H9 (cell line): ENCODE measurements at regions not wholly inside any gene's neighbourhood (a gene's known extent, or its start where the extent isn't known, plus 50 kb on each side); places are given as distances from the start of the nearest gene placed in this dataset.

Experiments used
- DNase-seq: peaks from one replicate; pipeline ENCODE4 v3.0.0-alpha.2; 2017
- H2AFZ ChIP-seq: one replicate; pipeline ENCODE4 v1.6.1; 2013; ENCODE audit warnings: mild to moderate bottlenecking, low read length, control low read depth, moderate library complexity
- H2AK5ac ChIP-seq: 2 replicates; pipeline ENCODE4 v1.6.1; 2013; ENCODE audit warnings: low read length, control low read depth, mixed read lengths; ENCODE audit not compliant: insufficient read length
- H2BK120ac ChIP-seq: one replicate; pipeline ENCODE4 v1.6.1; 2013; ENCODE audit warnings: low read depth, mild to moderate bottlenecking, low read length, control low read depth, inconsistent platforms; ENCODE audit not compliant: poor library complexity, severe bottlenecking
- H2BK12ac ChIP-seq: 2 replicates; pipeline ENCODE4 v1.6.1; 2013; ENCODE audit warnings: low read length, control low read depth, mixed read lengths, low read depth; ENCODE audit not compliant: insufficient read length
- H2BK15ac ChIP-seq: 2 replicates; pipeline ENCODE4 v1.6.1; 2013; ENCODE audit warnings: low read depth, low read length, control low read depth
- H2BK20ac ChIP-seq: one replicate; pipeline ENCODE4 v1.6.1; 2013; ENCODE audit warnings: low read depth, mild to moderate bottlenecking, low read length, control low read depth, inconsistent platforms; ENCODE audit not compliant: poor library complexity, severe bottlenecking
- H2BK5ac ChIP-seq: 2 replicates; pipeline ENCODE4 v1.6.1; 2013; ENCODE audit warnings: low read length, control low read depth, mixed read lengths; ENCODE audit not compliant: insufficient read length
- H3K14ac ChIP-seq: 2 replicates; pipeline ENCODE4 v1.6.1; 2013; ENCODE audit warnings: low read length, control low read depth; ENCODE audit not compliant: insufficient read depth
- H3K18ac ChIP-seq: 2 replicates; pipeline ENCODE4 v1.6.1; 2013; ENCODE audit warnings: low read depth, mild to moderate bottlenecking, mixed read lengths, low read length, control low read depth; ENCODE audit not compliant: insufficient read length
- H3K23ac ChIP-seq: 2 replicates; pipeline ENCODE4 v1.6.1; 2013; ENCODE audit warnings: low read length, control low read depth, mixed read lengths, low read depth; ENCODE audit not compliant: insufficient read length
- H3K23me2 ChIP-seq: 2 replicates; pipeline ENCODE4 v1.6.1; 2013; ENCODE audit warnings: low read depth, mild to moderate bottlenecking, mixed read lengths, low read length, control low read depth; ENCODE audit not compliant: insufficient read length, poor library complexity, severe bottlenecking
- H3K27ac ChIP-seq: 2 replicates; pipeline ENCODE4 v1.5.1; 2013; ENCODE audit warnings: low read length, control low read depth, mixed read lengths, low read depth; ENCODE audit not compliant: insufficient read length
- H3K27me3 ChIP-seq: 2 replicates; pipeline ENCODE4 v1.6.1; 2013; ENCODE audit warnings: low read length, control low read depth, inconsistent platforms; ENCODE audit not compliant: insufficient read depth
- H3K4ac ChIP-seq: 2 replicates; pipeline ENCODE4 v1.6.1; 2013; ENCODE audit warnings: low read depth, mild to moderate bottlenecking, control low read depth, inconsistent platforms, low read length, moderate library complexity
- H3K4me1 ChIP-seq: 2 replicates; pipeline ENCODE4 v1.6.1; 2013; ENCODE audit warnings: low read length, control low read depth, inconsistent platforms; ENCODE audit not compliant: insufficient read depth
- H3K4me2 ChIP-seq: 2 replicates; pipeline ENCODE4 v1.6.1; 2013; ENCODE audit warnings: low read length, control low read depth, mixed read lengths; ENCODE audit not compliant: insufficient read length, insufficient read depth
- H3K56ac ChIP-seq: 2 replicates; pipeline ENCODE4 v1.6.1; 2013; ENCODE audit warnings: low read depth, mild to moderate bottlenecking, mixed read lengths, low read length, control low read depth; ENCODE audit not compliant: insufficient read length
- H3K79me1 ChIP-seq: 2 replicates; pipeline ENCODE4 v1.6.1; 2013; ENCODE audit warnings: low read depth, mild to moderate bottlenecking, moderate library complexity, low read length, control low read depth, inconsistent platforms; ENCODE audit not compliant: insufficient read depth, poor library complexity, severe bottlenecking
- H3K79me2 ChIP-seq: 2 replicates; pipeline ENCODE4 v1.6.1; 2013; ENCODE audit warnings: low read length, control low read depth, inconsistent platforms; ENCODE audit not compliant: insufficient read depth
- H3K9ac ChIP-seq: 2 replicates; pipeline ENCODE4 v1.6.1; 2013; ENCODE audit warnings: low read length, control low read depth, mixed read lengths; ENCODE audit not compliant: insufficient read length; ENCODE audit errors: extremely low read depth
- H3K9me3 ChIP-seq: one replicate; pipeline ENCODE4 v1.6.1; 2013; ENCODE audit warnings: low read depth, low read length, inconsistent platforms; ENCODE audit not compliant: control insufficient read depth
- H3T11ph ChIP-seq: one replicate; pipeline ENCODE4 v1.6.1; 2013; ENCODE audit warnings: mild to moderate bottlenecking, low read length, control low read depth, inconsistent platforms
- H4K20me1 ChIP-seq: one replicate; pipeline ENCODE4 v1.6.1; 2013; ENCODE audit not compliant: control insufficient read depth, insufficient read length, insufficient read depth
- H4K5ac ChIP-seq: 2 replicates; pipeline ENCODE4 v1.6.1; 2013; ENCODE audit warnings: low read depth, mild to moderate bottlenecking, mixed read lengths, low read length, control low read depth; ENCODE audit not compliant: insufficient read length
- H4K8ac ChIP-seq: replicated peaks from 2 replicates; pipeline ENCODE4 v1.6.1; 2013; ENCODE audit warnings: low read length, control low read depth, mixed read lengths, low read depth; ENCODE audit not compliant: insufficient read length
- H4K91ac ChIP-seq: 2 replicates; pipeline ENCODE4 v1.6.1; 2013; ENCODE audit warnings: low read depth, mild to moderate bottlenecking, moderate library complexity, mixed read lengths, low read length, control low read depth; ENCODE audit not compliant: insufficient read length
- H3K27ac Mint-ChIP-seq, 3 experiments: 2 replicates in 2 of 3; 3 replicates in 1 of 3; pipeline ENCODE4 v1.8.0; 2020 to 2021; ENCODE audit warnings: mixed read lengths in 3 of 3, mild to moderate bottlenecking in 1 of 3, moderate library complexity in 1 of 3
- H3K27me3 Mint-ChIP-seq: 2 replicates; pipeline ENCODE4 v1.8.0; 2021; ENCODE audit warnings: low read depth, mild to moderate bottlenecking, moderate library complexity, mixed read lengths
- H3K36me3 Mint-ChIP-seq, 3 experiments: 2 replicates in 2 of 3; 3 replicates in 1 of 3; pipeline ENCODE4 v1.8.0; 2020 to 2021; ENCODE audit warnings: low read depth in 3 of 3, mixed read lengths in 3 of 3; ENCODE audit not compliant: insufficient read depth in 1 of 3
- H3K4me1 Mint-ChIP-seq, 2 experiments: 2 replicates each; pipeline ENCODE4 v1.8.0; 2020; ENCODE audit warnings: mixed read lengths in 2 of 2
- H3K4me3 Mint-ChIP-seq, 2 experiments: 2 replicates in 1 of 2; 3 replicates in 1 of 2; pipeline ENCODE4 v1.8.0; 2020 to 2021; ENCODE audit warnings: mild to moderate bottlenecking in 2 of 2, mixed read lengths in 2 of 2, moderate library complexity in 1 of 2
- H3K9me3 Mint-ChIP-seq, 2 experiments: 2 replicates in 1 of 2; 3 replicates in 1 of 2; pipeline ENCODE4 v1.8.0; 2020; ENCODE audit warnings: mild to moderate bottlenecking in 2 of 2, mixed read lengths in 2 of 2, moderate library complexity in 1 of 2
- TF ChIP-seq, protein P1 (sequence below): fragments of 200-600 bp; sonication (generic); conservative IDR thresholded peaks from 3 replicates; pipeline ENCODE4 v1.8.0; 2021; ENCODE audit warnings: antibody characterized with exemption, mild to moderate bottlenecking

DNA sequence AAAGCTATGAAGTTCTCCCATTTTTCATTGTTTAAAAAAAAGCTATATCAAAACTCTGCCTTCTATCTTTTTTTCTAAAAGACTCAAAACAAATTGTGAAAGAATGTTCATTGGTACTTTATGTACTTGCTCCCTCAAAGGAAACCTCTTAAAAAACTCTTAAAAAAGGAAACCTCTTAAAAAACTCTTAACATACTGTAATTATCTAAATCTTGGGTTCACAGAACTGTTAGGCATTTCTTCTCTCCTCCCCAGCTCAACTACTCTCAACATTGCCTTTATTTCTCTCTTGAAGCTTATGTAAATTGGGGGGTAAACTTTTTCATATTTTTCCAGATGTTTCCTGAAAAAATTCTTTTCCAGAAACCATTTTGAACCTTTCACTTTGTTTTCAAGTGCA lies 330.5 kb upstream of the SLC39A10 start:
- Histone ChIP-seq H3K4ac (no peak overlapping the region), H3K9me3 (no peaks in the 10 kb centered on the region), H3K18ac (no peak overlapping the region), H2BK20ac (no peak overlapping the region), H3K23ac (no peak overlapping the region), H4K5ac (no peak overlapping the region), H3K9ac (no peak overlapping the region), H2AFZ (no peak overlapping the region), H3K27me3 (no peaks in the 10 kb centered on the region), H2AK5ac (no peak overlapping the region), H3T11ph (no peak overlapping the region), H4K20me1 (no peaks in the 10 kb centered on the region), H3K23me2 (no peaks in the 10 kb centered on the region), H4K91ac (no peak overlapping the region), H3K56ac (no peak overlapping the region), H3K14ac (no peak overlapping the region), H4K8ac (no peak overlapping the region), H2BK15ac (no peak overlapping the region), H3K27ac (no peak overlapping the region), H2BK5ac (no peak overlapping the region), H3K79me2 (no peaks in the 10 kb centered on the region), H3K4me2 (no peak overlapping the region), H3K79me1 (no peaks in the 10 kb centered on the region), H2BK120ac (no peak overlapping the region), H2BK12ac (no peak overlapping the region), H3K4me1 (no peaks in the 10 kb centered on the region)
- no peaks in the 10 kb centered on the region for H3K36me3 Mint-ChIP-seq
- no peak overlapping the region for H3K27ac Mint-ChIP-seq
- TF ChIP-seq, protein P1, sequence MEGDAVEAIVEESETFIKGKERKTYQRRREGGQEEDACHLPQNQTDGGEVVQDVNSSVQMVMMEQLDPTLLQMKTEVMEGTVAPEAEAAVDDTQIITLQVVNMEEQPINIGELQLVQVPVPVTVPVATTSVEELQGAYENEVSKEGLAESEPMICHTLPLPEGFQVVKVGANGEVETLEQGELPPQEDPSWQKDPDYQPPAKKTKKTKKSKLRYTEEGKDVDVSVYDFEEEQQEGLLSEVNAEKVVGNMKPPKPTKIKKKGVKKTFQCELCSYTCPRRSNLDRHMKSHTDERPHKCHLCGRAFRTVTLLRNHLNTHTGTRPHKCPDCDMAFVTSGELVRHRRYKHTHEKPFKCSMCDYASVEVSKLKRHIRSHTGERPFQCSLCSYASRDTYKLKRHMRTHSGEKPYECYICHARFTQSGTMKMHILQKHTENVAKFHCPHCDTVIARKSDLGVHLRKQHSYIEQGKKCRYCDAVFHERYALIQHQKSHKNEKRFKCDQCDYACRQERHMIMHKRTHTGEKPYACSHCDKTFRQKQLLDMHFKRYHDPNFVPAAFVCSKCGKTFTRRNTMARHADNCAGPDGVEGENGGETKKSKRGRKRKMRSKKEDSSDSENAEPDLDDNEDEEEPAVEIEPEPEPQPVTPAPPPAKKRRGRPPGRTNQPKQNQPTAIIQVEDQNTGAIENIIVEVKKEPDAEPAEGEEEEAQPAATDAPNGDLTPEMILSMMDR: no peak
- no peaks in the 10 kb centered on the region for H3K27me3 Mint-ChIP-seq
- no peaks in the 10 kb centered on the region for H3K4me1 Mint-ChIP-seq
- no peaks in the 10 kb centered on the region; a peak in 2 of 5 replicates for H3K9me3 Mint-ChIP-seq
- no peak for DNase-seq
- H3K4me3 Mint-ChIP-seq: no peak overlapping the region
